Thyroid gland (tissue), 4 donors: ENCODE measurements at regions not wholly inside any gene's neighbourhood (a gene's known extent, or its start where the extent isn't known, plus 50 kb on each side); places are given as distances from the start of the nearest gene placed in this dataset.

Experiments
- DNase-seq, 2 donors: peaks; one replicate each; pipeline ENCODE4 v3.0.0-alpha.2; 2019
- H3K27ac ChIP-seq, 3 donors: fragments of 200-600 bp; sonication (generic); 1 replicate in 2 of 3; 2 replicates in 1 of 3; pipeline ENCODE4 v1.5.1; 2016 to 2019; ENCODE audit warnings: mild to moderate bottlenecking in 1 of 3, moderate library complexity in 1 of 3
- H3K27me3 ChIP-seq: fragments of 200-600 bp; sonication (generic); one replicate; pipeline ENCODE4 v1.5.1; 2019
- H3K36me3 ChIP-seq, 2 donors: fragments of 200-600 bp; sonication (generic); one replicate each; pipeline ENCODE4 v1.5.1; 2016 to 2019
- H3K4me1 ChIP-seq, 2 donors: fragments of 200-600 bp; sonication (generic); one replicate each; pipeline ENCODE4 v1.5.1; 2017 to 2019
- H3K4me3 ChIP-seq, 3 donors: fragments of 200-600 bp; sonication (generic); replicated peaks in 1 of 3; 1 replicate in 2 of 3; 2 replicates in 1 of 3; pipeline ENCODE4 v1.5.1; 2016; ENCODE audit warnings: mild to moderate bottlenecking in 1 of 3
- H3K9me3 ChIP-seq: fragments of 200-600 bp; sonication (generic); one replicate; pipeline ENCODE4 v1.5.1; 2017
- POLR2A ChIP-seq, 2 donors: fragments of 450-650 bp; IDR thresholded peaks; one replicate each; pipeline ENCODE4 v1.6.1; 2017; ENCODE audit warnings: antibody characterized with exemption in 2 of 2, mild to moderate bottlenecking in 2 of 2, moderate library complexity in 1 of 2
- WGBS, 2 donors: methylation state at CpG; one replicate each; pipeline ENCODE4 v1.1.5; 2017; 5-methylcytosine and 5-hydroxymethylcytosine counted together
- intact Hi-C: fragments of 100-400 bp; cut with DNase I; formaldehyde crosslinking; loops from one replicate; pipeline ENCODE4 v1.15.1; 2023
- TF ChIP-seq, protein P1 (sequence below), 6 experiments: fragments of 200-600 bp in 3 of 6; fragments of 450-650 bp in 3 of 6; sonication (generic) in 3 of 6; IDR thresholded peaks; one replicate each; pipeline ENCODE4 v1.5.1; 2016 to 2019; ENCODE audit warnings: antibody characterized with exemption in 6 of 6, mild to moderate bottlenecking in 2 of 6, inconsistent platforms in 1 of 6, moderate library complexity in 1 of 6

DNA sequence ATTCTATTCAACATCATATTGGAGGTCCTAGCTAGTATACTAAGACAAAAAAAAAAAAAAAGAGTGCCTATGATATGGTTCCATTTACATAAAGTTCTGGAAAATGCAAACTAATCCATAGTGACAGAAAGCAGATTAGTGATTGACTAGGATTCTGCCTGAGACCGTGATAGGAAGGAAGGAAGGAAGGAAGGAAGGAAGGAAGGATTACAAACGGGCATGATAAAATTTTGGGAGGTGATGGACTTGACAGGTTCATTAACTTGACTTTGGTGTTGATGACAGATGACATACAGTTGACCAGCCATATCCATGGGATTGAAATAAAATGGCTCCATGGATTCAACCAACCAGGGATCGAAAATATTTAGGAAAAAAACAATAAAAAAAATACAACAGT, 79.1 kb upstream of the MAN2A1 start:
- 74 to 76% methylated on average over 3 of the region's 3 CpGs for whole genome bisulfite sequencing, 2 donors
- H3K4me3 ChIP-seq, result no peak overlapping the region
- no peak overlapping the region for H3K27ac ChIP-seq
- no peak for DNase-seq
- no peaks in the 10 kb centered on the region for H3K4me1 ChIP-seq
- H3K9me3 ChIP-seq, result no peaks in the 10 kb centered on the region
- intact Hi-C loops, result no loop called here
- TF ChIP-seq, protein P1, sequence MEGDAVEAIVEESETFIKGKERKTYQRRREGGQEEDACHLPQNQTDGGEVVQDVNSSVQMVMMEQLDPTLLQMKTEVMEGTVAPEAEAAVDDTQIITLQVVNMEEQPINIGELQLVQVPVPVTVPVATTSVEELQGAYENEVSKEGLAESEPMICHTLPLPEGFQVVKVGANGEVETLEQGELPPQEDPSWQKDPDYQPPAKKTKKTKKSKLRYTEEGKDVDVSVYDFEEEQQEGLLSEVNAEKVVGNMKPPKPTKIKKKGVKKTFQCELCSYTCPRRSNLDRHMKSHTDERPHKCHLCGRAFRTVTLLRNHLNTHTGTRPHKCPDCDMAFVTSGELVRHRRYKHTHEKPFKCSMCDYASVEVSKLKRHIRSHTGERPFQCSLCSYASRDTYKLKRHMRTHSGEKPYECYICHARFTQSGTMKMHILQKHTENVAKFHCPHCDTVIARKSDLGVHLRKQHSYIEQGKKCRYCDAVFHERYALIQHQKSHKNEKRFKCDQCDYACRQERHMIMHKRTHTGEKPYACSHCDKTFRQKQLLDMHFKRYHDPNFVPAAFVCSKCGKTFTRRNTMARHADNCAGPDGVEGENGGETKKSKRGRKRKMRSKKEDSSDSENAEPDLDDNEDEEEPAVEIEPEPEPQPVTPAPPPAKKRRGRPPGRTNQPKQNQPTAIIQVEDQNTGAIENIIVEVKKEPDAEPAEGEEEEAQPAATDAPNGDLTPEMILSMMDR (IDR thresholded peaks at IDR 0.05), result no peak
- TF ChIP-seq POLR2A (IDR thresholded peaks at IDR 0.05), result no peak
- H3K27me3 ChIP-seq, result no peaks in the 10 kb centered on the region
- no peaks in the 10 kb centered on the region for H3K36me3 ChIP-seq

DNA sequence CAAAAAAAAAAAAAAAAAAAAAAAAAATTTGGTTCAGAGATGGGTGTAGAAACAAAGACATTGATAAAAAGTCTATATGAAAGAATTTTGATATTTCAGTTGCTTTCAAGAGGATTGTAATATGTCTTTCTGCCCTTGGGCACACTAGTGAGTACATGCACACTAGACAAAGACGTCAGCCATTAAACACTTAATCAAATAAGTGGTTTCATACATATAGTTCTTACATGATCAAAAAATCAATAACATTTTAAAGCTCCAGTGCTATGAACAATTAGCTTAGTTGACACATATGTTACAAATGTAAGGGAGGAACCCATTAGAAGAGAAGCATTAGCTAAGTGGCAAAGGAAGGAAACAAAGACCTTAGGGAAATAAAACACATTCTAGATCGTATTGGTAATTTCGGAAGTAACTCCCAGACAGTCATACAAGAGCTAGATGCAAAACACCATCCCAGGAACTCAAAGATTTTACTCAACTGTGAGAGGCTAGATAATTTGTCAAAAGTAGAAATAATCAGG, 84.5 kb upstream of the MAN2A1 start:
- intact Hi-C loops, result no loop called here
- Histone ChIP-seq H3K4me1 (no peaks in the 10 kb centered on the region), H3K9me3 (no peaks in the 10 kb centered on the region), H3K27ac (no peak overlapping the region), H3K27me3 (no peaks in the 10 kb centered on the region), H3K36me3 (no peaks in the 10 kb centered on the region), H3K4me3 (no peak overlapping the region)
- no peak for DNase-seq
- TF ChIP-seq, protein P1 (IDR thresholded peaks at IDR 0.05), result no peak
- no peak for TF ChIP-seq POLR2A (IDR thresholded peaks at IDR 0.05)
- WGBS, 2 donors, result 86 to 91% methylated on average over 3 of the region's 3 CpGs

DNA sequence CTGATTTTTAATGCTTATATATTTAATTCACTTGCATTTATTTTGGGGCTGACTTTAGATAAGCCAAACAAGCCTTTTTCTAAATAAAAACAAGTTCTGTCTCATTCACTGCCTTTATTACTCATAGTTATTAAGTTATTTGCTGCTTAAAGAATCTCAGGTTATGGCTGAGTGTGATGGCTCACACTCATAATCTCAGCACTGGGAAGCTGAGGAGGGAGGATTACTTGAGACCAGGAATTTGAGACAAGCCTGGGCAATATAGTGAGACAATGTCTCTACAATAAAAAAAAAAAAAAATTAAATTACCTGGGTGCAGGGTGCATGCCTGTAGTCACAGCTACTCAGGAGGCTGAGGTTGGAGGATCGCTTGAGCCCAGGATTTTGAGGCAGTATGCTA, 85.0 kb upstream of the MAN2A1 start:
- H3K27ac ChIP-seq, result no peak overlapping the region
- no peak for TF ChIP-seq POLR2A (IDR thresholded peaks at IDR 0.05)
- TF ChIP-seq, protein P1 (IDR thresholded peaks at IDR 0.05), result no peak
- 100% methylated on average over 1 of the region's 1 CpG for WGBS, 2 donors
- no peaks in the 10 kb centered on the region for H3K27me3 ChIP-seq
- no peaks in the 10 kb centered on the region for H3K4me1 ChIP-seq
- H3K36me3 ChIP-seq, result no peaks in the 10 kb centered on the region
- no peaks in the 10 kb centered on the region for H3K9me3 ChIP-seq
- H3K4me3 ChIP-seq, result no peak overlapping the region
- intact Hi-C loops, result no loop called here
- DNase-seq, result no peak

DNA sequence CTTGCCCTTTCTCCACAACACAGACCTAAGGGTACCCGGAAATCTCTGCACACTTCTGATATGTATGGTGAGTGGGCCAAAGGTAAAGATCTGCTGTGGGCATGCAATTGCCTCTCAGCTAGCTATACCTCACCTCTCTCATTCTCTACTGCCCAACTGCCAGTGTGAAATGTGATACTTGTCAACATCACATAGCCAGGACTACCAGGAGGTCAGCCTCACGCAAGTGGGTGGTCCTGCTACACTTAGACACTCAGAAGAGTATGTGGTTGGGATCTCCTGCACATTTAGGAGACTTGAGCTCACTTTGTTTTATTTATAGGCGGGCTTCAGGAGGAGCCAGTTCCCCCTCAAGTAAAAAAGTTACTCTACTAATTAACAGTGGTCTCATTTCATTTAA, 88.0 kb upstream of the MAN2A1 start:
- whole genome bisulfite sequencing, 2 donors, result 86 to 95% methylated on average over 3 of the region's 3 CpGs
- Histone ChIP-seq H3K9me3 (no peaks in the 10 kb centered on the region), H3K4me1 (no peaks in the 10 kb centered on the region), H3K4me3 (no peak overlapping the region), H3K27ac (no peak overlapping the region), H3K27me3 (no peaks in the 10 kb centered on the region), H3K36me3 (no peaks in the 10 kb centered on the region)
- DNase-seq, result no peak
- no peak for TF ChIP-seq POLR2A (IDR thresholded peaks at IDR 0.05)
- TF ChIP-seq, protein P1 (IDR thresholded peaks at IDR 0.05), result no peak
- intact Hi-C loops, result no loop called here

DNA sequence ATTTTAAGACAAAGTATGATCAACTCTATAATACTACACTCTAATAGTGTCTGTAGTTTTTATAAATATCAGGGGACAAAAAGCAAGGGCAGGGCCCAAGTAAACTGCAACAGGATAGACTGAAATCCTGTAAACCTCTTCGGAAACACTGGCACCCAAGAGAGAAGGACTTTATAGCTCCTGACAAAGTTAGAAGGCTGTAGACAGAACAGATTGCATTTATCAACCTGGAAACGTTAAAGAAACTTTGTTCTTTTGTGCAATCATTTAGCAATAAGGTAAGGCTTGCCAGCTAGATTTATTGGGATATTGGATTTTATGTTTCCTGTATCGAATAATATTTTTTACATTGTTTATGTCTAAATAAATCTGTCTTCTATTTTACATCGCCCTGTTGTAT, 91.8 kb upstream of the MAN2A1 start:
- WGBS, 2 donors, result 87% methylated on average over 4 of the region's 4 CpGs

GRCh38 chr5:109594217-109594616, 95.5 kb upstream of the MAN2A1 start:
- WGBS, 2 donors, result 83% methylated on average over 3 of the region's 3 CpGs
- Histone ChIP-seq H3K4me1 (no peaks in the 10 kb centered on the region), H3K27ac (no peak overlapping the region), H3K4me3 (no peak overlapping the region), H3K36me3 (no peaks in the 10 kb centered on the region), H3K27me3 (no peaks in the 10 kb centered on the region), H3K9me3 (no peaks in the 10 kb centered on the region)
- TF ChIP-seq, protein P1 (IDR thresholded peaks at IDR 0.05), result no peak
- TF ChIP-seq POLR2A (IDR thresholded peaks at IDR 0.05), result no peak
- intact Hi-C loops, result no loop called here
- no peak for DNase-seq

More for the DNA sequence above, 91.8 kb upstream of the MAN2A1 start:
- no peak for TF ChIP-seq POLR2A (IDR thresholded peaks at IDR 0.05)
- Histone ChIP-seq H3K27ac (no peak overlapping the region), H3K27me3 (no peaks in the 10 kb centered on the region), H3K36me3 (no peaks in the 10 kb centered on the region), H3K9me3 (no peaks in the 10 kb centered on the region), H3K4me1 (no peaks in the 10 kb centered on the region), H3K4me3 (no peak overlapping the region)
- intact Hi-C loops, result no loop called here
- DNase-seq, result no peak
